Neural progenitor cell (in vitro differentiated cells): ENCODE measurements at regions not wholly inside any gene's neighbourhood (a gene's known extent, or its start where the extent isn't known, plus 50 kb on each side); places are given as distances from the start of the nearest gene placed in this dataset.

Experiments
- CTCF ChIP-seq: fragments of 200-600 bp; sonication (generic); IDR thresholded peaks from 2 replicates; pipeline ENCODE4 v1.5.1; 2017; ENCODE audit warnings: antibody characterized with exemption, mild to moderate bottlenecking
- EZH2phosphoT487 ChIP-seq: fragments of 200-600 bp; sonication (generic); IDR thresholded peaks from 2 replicates; pipeline ENCODE4 v1.6.1; 2017; ENCODE audit warnings: antibody characterized with exemption

GRCh38 chr2:140014204-140014546, 1234.0 kb upstream of the NXPH2 start:
- TF ChIP-seq CTCF (no peak), EZH2phosphoT487 (no peak)
